Natural killer cell (primary cell): ENCODE measurements at regions not wholly inside any gene's neighbourhood (a gene's known extent, or its start where the extent isn't known, plus 50 kb on each side); places are given as distances from the start of the nearest gene placed in this dataset.

ENCODE experiments used
- ATAC-seq, 3 donors: fragments of 150-1000 bp in 2 of 3; fragments of 200-7000 bp in 1 of 3; cut with Tn5 transposase; 1 replicate in 1 of 3; 2 replicates in 2 of 3; pipeline ENCODE4 v1.10.0; 2021; ENCODE audit warnings: mild to moderate bottlenecking in 2 of 3, moderate library complexity in 2 of 3
- DNase-seq, 2 donors: peaks; one replicate each; pipeline versions ENCODE4 v3.0.0 to v3.0.0-alpha.2; 2013 to 2021; ENCODE audit warnings: mixed read lengths in 1 of 2
- H3K27ac ChIP-seq: one replicate; pipeline ENCODE4 v1.5.1; 2013; ENCODE audit warnings: mild to moderate bottlenecking, low read length
- H3K27me3 ChIP-seq: one replicate; pipeline ENCODE4 v1.6.1; 2013; ENCODE audit warnings: low read length; ENCODE audit not compliant: control insufficient read depth, insufficient read depth
- H3K36me3 ChIP-seq: one replicate; pipeline ENCODE4 v1.6.1; 2013; ENCODE audit warnings: low read length; ENCODE audit not compliant: control insufficient read depth, insufficient read depth
- H3K4me1 ChIP-seq: one replicate; pipeline ENCODE4 v1.6.1; 2013; ENCODE audit warnings: low read length; ENCODE audit not compliant: control insufficient read depth, insufficient read depth
- H3K4me3 ChIP-seq: one replicate; pipeline ENCODE4 v1.5.1; 2013; ENCODE audit warnings: low read length
- H3K9me3 ChIP-seq: one replicate; pipeline ENCODE4 v1.6.1; 2013; ENCODE audit warnings: low read length; ENCODE audit not compliant: control insufficient read depth, insufficient read depth
- H3K27ac Mint-ChIP-seq, 2 donors: one replicate each; pipeline ENCODE4 v1.8.0; 2022; ENCODE audit warnings: mild to moderate bottlenecking in 2 of 2, mixed read lengths in 2 of 2, moderate library complexity in 1 of 2
- H3K27me3 Mint-ChIP-seq, 2 donors: one replicate each; pipeline ENCODE4 v1.8.0; 2022; ENCODE audit warnings: low read depth in 2 of 2, mixed read lengths in 2 of 2
- H3K36me3 Mint-ChIP-seq: one replicate; pipeline ENCODE4 v1.8.0; 2022; ENCODE audit warnings: mixed read lengths
- H3K4me1 Mint-ChIP-seq, 2 donors: one replicate each; pipeline ENCODE4 v1.8.0; 2022; ENCODE audit warnings: mixed read lengths in 2 of 2
- H3K4me3 Mint-ChIP-seq: one replicate; pipeline ENCODE4 v1.8.0; 2022; ENCODE audit warnings: mild to moderate bottlenecking, moderate library complexity, mixed read lengths
- H3K9me3 Mint-ChIP-seq, 2 donors: one replicate each; pipeline ENCODE4 v1.8.0; 2022; ENCODE audit warnings: mixed read lengths in 2 of 2
- whole genome bisulfite sequencing: methylation state at CpG from one replicate; pipeline ENCODE4 v1.1.7; 2013; ENCODE audit warnings: missing lambda C conversion rate; ENCODE audit not compliant: insufficient coverage; 5-methylcytosine and 5-hydroxymethylcytosine counted together
- intact Hi-C: fragments of 100-400 bp; cut with micrococcal nuclease; formaldehyde crosslinking; loops from one replicate; pipeline ENCODE4 v1.14.2; 2022
- TF ChIP-seq, protein P1 (sequence below): fragments of 200-600 bp; IDR thresholded peaks from one replicate; pipeline ENCODE4 v1.8.0; 2022; ENCODE audit warnings: antibody characterized with exemption

DNA sequence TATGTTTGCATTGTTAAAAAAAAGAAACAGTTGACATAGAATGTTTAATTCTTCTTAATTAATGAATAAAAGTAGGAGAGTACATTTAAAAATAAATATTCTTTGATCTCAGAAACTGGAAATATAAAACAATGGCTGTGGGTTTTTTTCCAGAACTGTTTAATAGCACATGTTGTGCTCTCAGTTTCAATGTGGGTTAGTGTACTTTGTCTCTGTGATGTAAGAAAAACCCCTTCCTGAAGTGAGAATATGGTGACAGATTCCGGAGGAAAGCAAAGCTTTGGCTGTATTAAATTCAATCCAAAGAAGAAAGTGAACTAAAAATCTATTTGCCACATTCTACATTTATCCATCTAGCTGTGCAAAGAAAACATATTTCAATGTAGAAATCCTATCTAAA, 261.9 kb upstream of the ADGRL3 start:
- Mint-ChIP-seq H3K27ac (no peak overlapping the region), H3K9me3 (peaks cover 5 to 6% of the 10 kb centered on the region in 2 donors), H3K27me3 (no peaks in the 10 kb centered on the region), H3K4me3 (no peak overlapping the region), H3K36me3 (no peaks in the 10 kb centered on the region), H3K4me1 (no peaks in the 10 kb centered on the region)
- ATAC-seq (no peak), DNase-seq (no peak)
- WGBS: no CpG with 5 or more reads among the region's 1 CpG
- no peaks in the 10 kb centered on the region for H3K9me3 ChIP-seq
- no peaks in the 10 kb centered on the region for H3K4me1 ChIP-seq
- H3K27ac ChIP-seq: no peak overlapping the region
- no peaks in the 10 kb centered on the region for H3K27me3 ChIP-seq
- TF ChIP-seq, protein P1, sequence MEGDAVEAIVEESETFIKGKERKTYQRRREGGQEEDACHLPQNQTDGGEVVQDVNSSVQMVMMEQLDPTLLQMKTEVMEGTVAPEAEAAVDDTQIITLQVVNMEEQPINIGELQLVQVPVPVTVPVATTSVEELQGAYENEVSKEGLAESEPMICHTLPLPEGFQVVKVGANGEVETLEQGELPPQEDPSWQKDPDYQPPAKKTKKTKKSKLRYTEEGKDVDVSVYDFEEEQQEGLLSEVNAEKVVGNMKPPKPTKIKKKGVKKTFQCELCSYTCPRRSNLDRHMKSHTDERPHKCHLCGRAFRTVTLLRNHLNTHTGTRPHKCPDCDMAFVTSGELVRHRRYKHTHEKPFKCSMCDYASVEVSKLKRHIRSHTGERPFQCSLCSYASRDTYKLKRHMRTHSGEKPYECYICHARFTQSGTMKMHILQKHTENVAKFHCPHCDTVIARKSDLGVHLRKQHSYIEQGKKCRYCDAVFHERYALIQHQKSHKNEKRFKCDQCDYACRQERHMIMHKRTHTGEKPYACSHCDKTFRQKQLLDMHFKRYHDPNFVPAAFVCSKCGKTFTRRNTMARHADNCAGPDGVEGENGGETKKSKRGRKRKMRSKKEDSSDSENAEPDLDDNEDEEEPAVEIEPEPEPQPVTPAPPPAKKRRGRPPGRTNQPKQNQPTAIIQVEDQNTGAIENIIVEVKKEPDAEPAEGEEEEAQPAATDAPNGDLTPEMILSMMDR: no peak
- intact Hi-C loops: no loop called here
- H3K36me3 ChIP-seq: no peaks in the 10 kb centered on the region
- H3K4me3 ChIP-seq: no peak overlapping the region

DNA sequence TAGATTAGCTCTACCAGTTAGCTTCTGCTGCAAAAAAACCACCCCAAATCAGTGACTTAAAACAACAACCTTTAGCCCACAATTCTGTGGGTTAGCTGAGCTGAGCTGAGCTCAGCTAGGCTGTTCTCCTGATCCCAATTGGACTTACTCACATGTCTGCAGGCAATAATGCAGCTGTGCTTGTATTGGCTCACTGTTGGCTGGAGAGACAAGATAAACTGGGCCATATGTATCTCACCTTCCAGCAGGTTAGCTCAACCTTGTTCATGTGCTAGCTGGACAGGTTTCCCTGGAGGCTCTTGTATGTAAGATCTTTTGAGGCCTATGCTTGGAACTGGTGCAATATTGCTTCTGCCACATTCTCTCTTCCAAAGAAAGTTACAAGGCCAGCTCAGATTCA, 261.5 kb upstream of the ADGRL3 start:
- no peaks in the 10 kb centered on the region for H3K27me3 Mint-ChIP-seq

DNA sequence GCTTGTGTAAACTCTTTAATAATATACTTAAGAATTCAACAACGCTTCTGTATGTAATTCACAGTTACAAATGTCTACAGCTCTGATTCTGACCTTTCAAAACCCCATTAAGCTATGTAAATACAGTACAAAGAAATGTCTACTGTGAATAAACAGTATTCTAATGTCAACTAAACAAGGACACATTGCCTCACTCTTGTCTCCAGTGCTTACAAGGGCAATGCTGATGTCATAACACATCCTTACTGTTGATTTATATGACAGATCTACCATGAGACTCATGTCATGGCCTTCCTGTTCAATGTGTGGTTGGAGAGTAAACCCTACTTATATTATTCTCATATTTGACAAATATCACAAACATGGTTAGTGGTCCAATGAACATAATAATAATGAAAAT, 256.1 kb upstream of the ADGRL3 start:
- no peaks in the 10 kb centered on the region for H3K36me3 ChIP-seq
- Mint-ChIP-seq H3K27ac (no peak overlapping the region), H3K4me3 (no peak overlapping the region), H3K9me3 (peaks cover 9 to 13% of the 10 kb centered on the region in 2 donors), H3K36me3 (peaks cover 8% of the 10 kb centered on the region), H3K4me1 (no peaks in the 10 kb centered on the region), H3K27me3 (no peaks in the 10 kb centered on the region)
- TF ChIP-seq, protein P1: no peak
- WGBS: no CpG with 5 or more reads among the region's 1 CpG
- no peaks in the 10 kb centered on the region for H3K4me1 ChIP-seq
- H3K27ac ChIP-seq: no peak overlapping the region
- intact Hi-C loops: no loop called here
- no peaks in the 10 kb centered on the region for H3K27me3 ChIP-seq
- H3K4me3 ChIP-seq: no peak overlapping the region
- ATAC-seq (no peak), DNase-seq (no peak)
- H3K9me3 ChIP-seq: no peaks in the 10 kb centered on the region

More for the DNA sequence above, 261.5 kb upstream of the ADGRL3 start:
- H3K27me3 ChIP-seq: no peaks in the 10 kb centered on the region
- DNase-seq (no peak), ATAC-seq (no peak)
- H3K4me1 Mint-ChIP-seq: no peaks in the 10 kb centered on the region
- H3K36me3 Mint-ChIP-seq: no peaks in the 10 kb centered on the region
- H3K9me3 ChIP-seq: no peaks in the 10 kb centered on the region
- TF ChIP-seq, protein P1: no peak
- no peaks in the 10 kb centered on the region for H3K36me3 ChIP-seq
- H3K4me3 Mint-ChIP-seq: no peak overlapping the region
- H3K27ac Mint-ChIP-seq: no peak overlapping the region
- H3K9me3 Mint-ChIP-seq: peaks cover 5% of the 10 kb centered on the region in 2 donors
- intact Hi-C loops: no loop called here
- H3K4me1 ChIP-seq: no peaks in the 10 kb centered on the region
- no peak overlapping the region for H3K4me3 ChIP-seq
- no peak overlapping the region for H3K27ac ChIP-seq

DNA sequence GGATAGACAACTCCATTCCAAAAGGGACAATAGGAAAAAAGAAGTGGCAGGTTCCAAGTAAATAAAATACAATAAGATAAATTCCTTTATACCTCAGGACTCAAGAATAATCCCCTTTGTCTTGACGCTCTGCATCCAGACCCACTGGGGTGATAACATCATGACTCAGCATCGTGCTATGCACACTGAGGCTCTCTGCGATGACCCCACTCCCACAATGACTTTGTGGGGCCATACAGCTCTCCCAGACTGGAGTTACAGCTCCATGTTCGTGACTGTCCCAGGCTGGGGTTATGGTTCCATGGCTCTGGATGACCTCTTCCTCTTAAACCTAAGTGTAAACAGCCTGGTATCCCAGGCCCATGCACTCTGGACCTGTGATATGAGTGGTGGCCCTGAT, 254.5 kb upstream of the ADGRL3 start:
- peaks cover 17% of the 10 kb centered on the region for H3K36me3 Mint-ChIP-seq
- no peaks in the 10 kb centered on the region for H3K9me3 ChIP-seq
- H3K36me3 ChIP-seq: no peaks in the 10 kb centered on the region
- 81% methylated on average over 4 of the region's 4 CpGs for WGBS
- H3K9me3 Mint-ChIP-seq: peaks cover 12 to 15% of the 10 kb centered on the region in 2 donors
- no peak for ATAC-seq
- intact Hi-C loops: no loop called here
- no peaks in the 10 kb centered on the region for H3K4me1 Mint-ChIP-seq
- DNase-seq: no peak
- H3K4me1 ChIP-seq: no peaks in the 10 kb centered on the region
- no peak overlapping the region for H3K4me3 Mint-ChIP-seq
- no peak overlapping the region for H3K27ac Mint-ChIP-seq
- no peaks in the 10 kb centered on the region for H3K27me3 ChIP-seq
- TF ChIP-seq, protein P1: no peak
- H3K27ac ChIP-seq: no peak overlapping the region
- H3K27me3 Mint-ChIP-seq: no peaks in the 10 kb centered on the region
- no peak overlapping the region for H3K4me3 ChIP-seq
